ENCODE measurements at regions not wholly inside any gene's neighbourhood (a gene's known extent, or its start where the extent isn't known, plus 50 kb on each side); places are given as distances from the start of the nearest gene placed in this dataset.

DNA sequence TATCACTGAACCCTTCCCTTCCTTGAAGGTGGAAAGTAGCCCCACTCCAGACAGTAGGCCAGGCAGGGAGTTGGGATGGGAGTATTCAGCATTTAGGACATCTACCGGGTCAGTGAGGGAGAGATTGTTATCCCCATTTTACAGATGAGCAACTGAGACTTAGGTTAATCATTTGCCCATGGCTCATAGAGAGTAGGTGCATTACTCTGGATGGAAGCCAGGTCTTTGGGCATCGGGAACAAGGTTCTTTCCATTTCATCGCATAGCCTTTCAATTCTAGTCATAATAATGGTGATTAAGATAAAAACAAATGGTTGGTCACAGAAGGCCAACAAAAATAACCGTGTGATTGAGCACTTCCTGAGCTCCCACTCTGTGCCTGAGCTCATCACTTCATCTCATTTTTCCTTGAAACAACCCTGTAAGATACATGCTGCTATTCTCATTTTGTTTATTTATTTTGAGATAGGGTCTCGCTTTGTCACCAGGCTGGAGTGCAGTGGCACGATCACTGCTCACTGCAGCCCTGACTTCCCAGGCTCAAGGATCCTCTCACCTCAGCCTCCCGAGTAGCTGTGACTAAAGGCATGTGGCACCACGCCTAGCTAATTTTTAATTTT lies 64.8 kb downstream of the NAV1 start:
- H3K4me3 ChIP-seq, result no peak overlapping the region
- ATAC-seq, result no peak
- no peaks in the 10 kb centered on the region for H3K36me3 ChIP-seq
- H3K27me3 ChIP-seq, result no peaks in the 10 kb centered on the region
- no peak for DNase-seq
- H3K9me3 ChIP-seq, result no peaks in the 10 kb centered on the region
- no peak overlapping the region for H3K27ac ChIP-seq
- intact Hi-C loops (cut with DNase I; ENCODE audit: low total_unique reads), result no loop called here
- in situ Hi-C loops (cut with MboI; ENCODE audit: low sequenced_read_pairs in 4 of 4), result no loop called here
- peaks cover 5 to 9% of the 10 kb centered on the region in 2 donors for H3K4me1 ChIP-seq
- TF ChIP-seq, protein P1, sequence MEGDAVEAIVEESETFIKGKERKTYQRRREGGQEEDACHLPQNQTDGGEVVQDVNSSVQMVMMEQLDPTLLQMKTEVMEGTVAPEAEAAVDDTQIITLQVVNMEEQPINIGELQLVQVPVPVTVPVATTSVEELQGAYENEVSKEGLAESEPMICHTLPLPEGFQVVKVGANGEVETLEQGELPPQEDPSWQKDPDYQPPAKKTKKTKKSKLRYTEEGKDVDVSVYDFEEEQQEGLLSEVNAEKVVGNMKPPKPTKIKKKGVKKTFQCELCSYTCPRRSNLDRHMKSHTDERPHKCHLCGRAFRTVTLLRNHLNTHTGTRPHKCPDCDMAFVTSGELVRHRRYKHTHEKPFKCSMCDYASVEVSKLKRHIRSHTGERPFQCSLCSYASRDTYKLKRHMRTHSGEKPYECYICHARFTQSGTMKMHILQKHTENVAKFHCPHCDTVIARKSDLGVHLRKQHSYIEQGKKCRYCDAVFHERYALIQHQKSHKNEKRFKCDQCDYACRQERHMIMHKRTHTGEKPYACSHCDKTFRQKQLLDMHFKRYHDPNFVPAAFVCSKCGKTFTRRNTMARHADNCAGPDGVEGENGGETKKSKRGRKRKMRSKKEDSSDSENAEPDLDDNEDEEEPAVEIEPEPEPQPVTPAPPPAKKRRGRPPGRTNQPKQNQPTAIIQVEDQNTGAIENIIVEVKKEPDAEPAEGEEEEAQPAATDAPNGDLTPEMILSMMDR (IDR thresholded peaks at IDR 0.05 in 4 of 5, conservative IDR thresholded peaks at IDR 0.05 in 1 of 5), result no peak
- TF ChIP-seq POLR2A (IDR thresholded peaks at IDR 0.05), result no peak

DNA sequence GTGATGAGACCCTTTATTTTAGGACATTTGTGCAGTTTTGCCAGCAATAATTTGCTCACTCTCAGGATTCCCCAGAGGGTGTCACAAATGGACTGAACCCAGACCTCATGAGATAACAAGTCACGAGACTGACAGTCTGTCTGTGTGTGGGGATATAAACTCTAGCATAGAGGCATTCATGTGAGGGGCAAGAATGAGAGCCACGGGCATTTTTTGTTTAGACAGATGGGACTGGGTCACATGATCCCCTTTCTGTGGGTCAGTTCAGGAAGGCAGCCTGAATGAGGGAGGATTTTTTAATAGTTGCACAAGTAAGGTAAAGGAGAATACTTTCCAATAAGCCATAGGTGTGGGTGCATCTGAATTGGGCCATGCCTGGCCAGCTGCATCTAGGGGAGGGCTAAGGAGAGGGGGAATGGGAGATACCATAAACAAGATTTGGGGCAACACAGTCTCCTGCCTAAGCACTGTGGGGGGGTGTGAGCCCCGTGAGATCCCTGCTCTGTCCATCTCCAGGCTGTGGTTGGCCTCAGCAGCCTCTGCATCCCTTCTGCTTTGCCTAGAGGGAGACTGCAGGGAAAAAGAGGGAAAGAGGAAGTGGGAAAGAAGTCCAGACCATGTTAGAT lies 66.6 kb downstream of the NAV1 start:
- in situ Hi-C loops (cut with MboI; ENCODE audit: low sequenced_read_pairs in 4 of 4), result no loop called here
- Histone ChIP-seq H3K36me3 (no peaks in the 10 kb centered on the region), H3K4me3 (no peak overlapping the region), H3K27ac (no peak overlapping the region), H3K9me3 (no peaks in the 10 kb centered on the region), H3K27me3 (no peaks in the 10 kb centered on the region), H3K4me1 (peaks cover 23 to 26% of the 10 kb centered on the region in 2 donors)
- intact Hi-C loops (cut with DNase I; ENCODE audit: low total_unique reads), result no loop called here
- ATAC-seq, result no peak
- no peak for TF ChIP-seq POLR2A (IDR thresholded peaks at IDR 0.05)
- TF ChIP-seq, protein P1 (IDR thresholded peaks at IDR 0.05 in 4 of 5, conservative IDR thresholded peaks at IDR 0.05 in 1 of 5), result no peak
- DNase-seq, result no peak

DNA sequence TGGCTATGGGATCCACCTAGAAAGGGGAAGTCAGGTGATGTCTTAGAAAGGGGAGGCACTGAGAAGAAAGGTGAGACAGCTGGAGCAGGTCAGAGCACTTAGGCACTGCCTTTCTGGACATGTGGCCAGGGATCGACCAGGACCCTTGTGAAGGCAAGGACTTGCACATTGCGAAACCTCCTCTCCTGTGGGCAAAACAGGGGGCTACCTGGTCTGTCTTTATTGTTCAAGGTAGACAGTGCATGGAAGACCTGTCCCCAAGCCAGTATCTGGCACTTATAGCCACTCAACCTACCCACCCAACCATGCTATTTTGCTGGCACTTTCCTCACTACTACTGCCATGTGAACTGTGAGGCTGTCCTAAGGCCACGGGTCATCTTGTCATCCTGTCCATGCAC lies 67.2 kb downstream of the NAV1 start:
- intact Hi-C loops (cut with DNase I; ENCODE audit: low total_unique reads) (no loop called here), in situ Hi-C loops (cut with MboI; ENCODE audit: low sequenced_read_pairs in 4 of 4) (no loop called here)
- no peak for ATAC-seq
- TF ChIP-seq, protein P1 (IDR thresholded peaks at IDR 0.05 in 4 of 5, conservative IDR thresholded peaks at IDR 0.05 in 1 of 5), result no peak
- no peak for TF ChIP-seq POLR2A (IDR thresholded peaks at IDR 0.05)
- DNase-seq, result no peak
- H3K4me1 ChIP-seq, result peaks cover 24 to 28% of the 10 kb centered on the region in 2 donors
- H3K27me3 ChIP-seq, result no peaks in the 10 kb centered on the region
- no peak overlapping the region for H3K27ac ChIP-seq
- H3K36me3 ChIP-seq, result no peaks in the 10 kb centered on the region
- H3K4me3 ChIP-seq, result no peak overlapping the region
- H3K9me3 ChIP-seq, result no peaks in the 10 kb centered on the region

DNA sequence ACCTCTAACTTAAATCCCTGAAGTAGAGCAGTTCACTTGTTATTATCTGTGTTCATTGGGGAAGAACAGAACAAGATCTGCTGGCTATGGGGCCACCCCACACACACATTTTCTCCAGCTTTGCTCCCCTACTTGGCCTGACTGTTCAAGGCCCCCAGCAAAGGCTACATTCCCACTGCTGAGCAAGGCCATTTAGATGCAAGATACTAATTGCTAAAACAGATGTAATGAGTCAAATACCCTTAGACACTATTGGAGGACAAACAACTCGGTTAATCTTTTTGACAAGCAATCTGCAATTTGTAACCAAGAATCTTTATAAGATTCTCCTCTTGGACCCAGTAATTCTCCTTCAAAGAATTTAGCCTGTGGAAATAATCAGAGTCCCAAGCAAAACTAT lies 67.7 kb downstream of the NAV1 start:
- DNase-seq, result no peak
- TF ChIP-seq POLR2A (IDR thresholded peaks at IDR 0.05), result no peak
- TF ChIP-seq, protein P1 (IDR thresholded peaks at IDR 0.05 in 4 of 5, conservative IDR thresholded peaks at IDR 0.05 in 1 of 5), result no peak
- Histone ChIP-seq H3K4me1 (peaks cover 24 to 28% of the 10 kb centered on the region in 2 donors), H3K27me3 (no peaks in the 10 kb centered on the region), H3K9me3 (no peaks in the 10 kb centered on the region), H3K4me3 (no peak overlapping the region), H3K36me3 (no peaks in the 10 kb centered on the region), H3K27ac (no peak overlapping the region)
- ATAC-seq, result no peak
- intact Hi-C loops (cut with DNase I; ENCODE audit: low total_unique reads), result no loop called here
- in situ Hi-C loops (cut with MboI; ENCODE audit: low sequenced_read_pairs in 4 of 4), result no loop called here
